Hepatocyte (in vitro differentiated cells): ENCODE measurements at regions not wholly inside any gene's neighbourhood (a gene's known extent, or its start where the extent isn't known, plus 50 kb on each side); places are given as distances from the start of the nearest gene placed in this dataset.

Experiments
- DNase-seq: peaks from one replicate; pipeline ENCODE4 v3.0.0-alpha.2; 2016; ENCODE audit warnings: low spot score
- H2AFZ ChIP-seq: fragments of 200-600 bp; sonication (generic); 2 replicates; pipeline ENCODE4 v1.6.0; 2016; ENCODE audit warnings: antibody characterized with exemption, mild to moderate bottlenecking
- H3K27ac ChIP-seq: fragments of 200-600 bp; sonication (generic); 2 replicates; pipeline ENCODE4 v1.5.1; 2016; ENCODE audit warnings: mild to moderate bottlenecking
- H3K27me3 ChIP-seq: fragments of 200-600 bp; sonication (generic); 2 replicates; pipeline ENCODE4 v1.6.1; 2016
- H3K36me3 ChIP-seq: fragments of 200-600 bp; sonication (generic); replicated peaks from 2 replicates; pipeline ENCODE4 v1.5.1; 2016; ENCODE audit warnings: low read depth; ENCODE audit not compliant: insufficient read depth
- H3K4me1 ChIP-seq: fragments of 200-600 bp; sonication (generic); 2 replicates; pipeline ENCODE4 v1.5.1; 2016; ENCODE audit warnings: mild to moderate bottlenecking, moderate library complexity; ENCODE audit not compliant: insufficient read depth
- H3K4me2 ChIP-seq: fragments of 200-600 bp; sonication (generic); 2 replicates; pipeline ENCODE4 v1.6.0; 2016
- H3K4me3 ChIP-seq: fragments of 200-600 bp; sonication (generic); 2 replicates; pipeline ENCODE4 v1.5.1; 2016; ENCODE audit warnings: mild to moderate bottlenecking
- H3K79me2 ChIP-seq: fragments of 200-600 bp; sonication (generic); 2 replicates; pipeline ENCODE4 v1.6.0; 2017; ENCODE audit warnings: mild to moderate bottlenecking
- H3K9me2 ChIP-seq: fragments of 200-600 bp; sonication (generic); replicated peaks from 2 replicates; pipeline ENCODE4 v1.6.0; 2017; ENCODE audit warnings: mild to moderate bottlenecking; ENCODE audit not compliant: insufficient read depth
- H3K9me3 ChIP-seq: fragments of 200-600 bp; sonication (generic); 2 replicates; pipeline ENCODE4 v1.5.1; 2016; ENCODE audit warnings: low read depth, mild to moderate bottlenecking
- H4K20me1 ChIP-seq: fragments of 200-600 bp; sonication (generic); 2 replicates; pipeline ENCODE4 v1.6.0; 2016; ENCODE audit warnings: mild to moderate bottlenecking; ENCODE audit not compliant: insufficient read depth, poor library complexity, severe bottlenecking
- CTCF ChIP-seq: fragments of 200-600 bp; sonication (generic); IDR thresholded peaks from 2 replicates; pipeline ENCODE4 v1.5.1; 2016; ENCODE audit warnings: antibody characterized with exemption, mild to moderate bottlenecking; ENCODE audit not compliant: poor library complexity
- EZH2 ChIP-seq: fragments of 200-600 bp; sonication (generic); IDR thresholded peaks from 2 replicates; pipeline ENCODE4 v1.6.1; 2016; ENCODE audit warnings: antibody characterized with exemption, mild to moderate bottlenecking, borderline replicate concordance
- EZH2phosphoT487 ChIP-seq: fragments of 200-600 bp; sonication (generic); IDR thresholded peaks from one replicate; pipeline ENCODE4 v1.6.1; 2018; ENCODE audit warnings: antibody characterized with exemption, mild to moderate bottlenecking, low read depth, moderate library complexity; ENCODE audit not compliant: unreplicated experiment, severe bottlenecking
- WGBS: methylation state at CpG from one replicate; pipeline ENCODE4 v1.1.6; 2016; ENCODE audit warnings: low lambda C conversion rate; ENCODE audit errors: missing lambda C conversion rate; 5-methylcytosine and 5-hydroxymethylcytosine counted together

GRCh38 chr2:22842205-22842869 lies 542.6 kb upstream of the KLHL29 start:
- DNase-seq = no peak
- no peaks in the 10 kb centered on the region for H3K9me3 ChIP-seq
- no peaks in the 10 kb centered on the region for H3K36me3 ChIP-seq
- no peaks in the 10 kb centered on the region for H3K9me2 ChIP-seq
- H3K27me3 ChIP-seq = no peaks in the 10 kb centered on the region
- H4K20me1 ChIP-seq = no peaks in the 10 kb centered on the region
- H2AFZ ChIP-seq = no peak overlapping the region
- H3K27ac ChIP-seq = no peak overlapping the region
- no peak overlapping the region for H3K4me3 ChIP-seq
- H3K4me1 ChIP-seq = no peaks in the 10 kb centered on the region
- no peaks in the 10 kb centered on the region for H3K79me2 ChIP-seq
- WGBS = 76% methylated on average over 5 of the region's 5 CpGs
- no peak overlapping the region for H3K4me2 ChIP-seq
- TF ChIP-seq CTCF (no peak), EZH2 (no peak), EZH2phosphoT487 (no peak)

GRCh38 chr2:22843919-22844537 lies 541.0 kb upstream of the KLHL29 start:
- Histone ChIP-seq H3K27ac (no peak overlapping the region), H3K4me3 (no peak overlapping the region), H3K36me3 (no peaks in the 10 kb centered on the region), H3K79me2 (no peaks in the 10 kb centered on the region), H3K4me1 (no peaks in the 10 kb centered on the region), H3K9me3 (no peaks in the 10 kb centered on the region), H3K9me2 (no peaks in the 10 kb centered on the region), H4K20me1 (no peaks in the 10 kb centered on the region), H2AFZ (no peak overlapping the region), H3K27me3 (no peaks in the 10 kb centered on the region), H3K4me2 (no peak overlapping the region)
- TF ChIP-seq EZH2 = no peak
- 67% methylated on average over 1 of the region's 1 CpG for WGBS
- DNase-seq = no peak

GRCh38 chr2:22850310-22850709 lies 534.7 kb upstream of the KLHL29 start:
- Histone ChIP-seq H3K9me3 (no peaks in the 10 kb centered on the region), H3K9me2 (no peaks in the 10 kb centered on the region), H4K20me1 (no peaks in the 10 kb centered on the region), H2AFZ (no peak overlapping the region), H3K27me3 (no peaks in the 10 kb centered on the region), H3K4me2 (no peak overlapping the region), H3K27ac (no peak overlapping the region), H3K36me3 (no peaks in the 10 kb centered on the region), H3K79me2 (no peaks in the 10 kb centered on the region), H3K4me3 (no peak overlapping the region), H3K4me1 (no peaks in the 10 kb centered on the region)
- TF ChIP-seq CTCF (no peak), EZH2phosphoT487 (no peak), EZH2 (no peak)
- no peak for DNase-seq
- 95% methylated on average over 7 of the region's 7 CpGs for WGBS

- Histone ChIP-seq H3K9me2 (no peaks in the 10 kb centered on the region), H3K79me2 (no peaks in the 10 kb centered on the region), H3K36me3 (no peaks in the 10 kb centered on the region), H3K4me3 (no peak overlapping the region), H3K27me3 (no peaks in the 10 kb centered on the region), H3K9me3 (no peaks in the 10 kb centered on the region), H3K4me1 (no peaks in the 10 kb centered on the region), H3K4me2 (no peak overlapping the region), H4K20me1 (no peaks in the 10 kb centered on the region), H2AFZ (no peak overlapping the region), H3K27ac (no peak overlapping the region)
- DNase-seq = no peak
- TF ChIP-seq CTCF (no peak), EZH2 (no peak), EZH2phosphoT487 (no peak)
- WGBS = 85% methylated on average over 3 of the region's 3 CpGs
These were observed 530.4 kb upstream of the KLHL29 start for GRCh38 chr2:22854588-22854987.
